ENCODE measurements at regions not wholly inside any gene's neighbourhood (a gene's known extent, or its start where the extent isn't known, plus 50 kb on each side); places are given as distances from the start of the nearest gene placed in this dataset.

DNA sequence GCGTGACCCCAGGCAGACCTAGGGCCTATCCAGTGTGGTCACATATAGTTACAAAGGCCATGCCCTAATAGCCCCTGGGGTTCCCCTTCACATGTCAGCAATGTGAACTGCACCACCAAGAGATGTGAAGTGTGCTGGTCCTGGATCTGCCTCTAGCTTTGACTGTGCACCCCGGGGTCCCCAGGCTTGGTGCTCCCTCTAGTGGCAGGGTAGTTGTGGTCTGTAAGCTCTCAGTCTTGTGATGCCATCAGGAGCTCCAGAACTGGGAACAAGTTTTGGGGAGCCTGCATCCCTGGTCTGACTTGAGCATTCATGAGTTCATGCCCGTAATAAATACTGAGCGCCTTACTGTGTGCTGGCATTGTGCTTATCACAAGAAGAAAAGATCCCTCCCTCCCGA, 143.4 kb downstream of the DHX35 start:
- H3K36me3 ChIP-seq (ENCODE audit: control insufficient read depth, insufficient read depth, low read length, severe bottlenecking), result no peaks in the 10 kb centered on the region
- peaks cover 10% of the 10 kb centered on the region for H3K9me3 ChIP-seq (ENCODE audit: control insufficient read depth, low read length)
- no peak overlapping the region for H3K9ac ChIP-seq (ENCODE audit: low read length)
- peaks cover 22% of the 10 kb centered on the region for H3K27me3 ChIP-seq (replicated peaks; ENCODE audit: control insufficient read depth, insufficient read depth, low read length)
- H3K4me3 ChIP-seq (ENCODE audit: low read length), result no peak overlapping the region
- H3K4me1 ChIP-seq (ENCODE audit: control insufficient read depth, insufficient read depth, low read length), result peaks cover 17% of the 10 kb centered on the region
- no peak for DNase-seq (ENCODE audit: low read depth)

- Histone ChIP-seq H3K27me3 (replicated peaks; ENCODE audit: control insufficient read depth, insufficient read depth, low read length) (peaks cover 28% of the 10 kb centered on the region), H3K9ac (ENCODE audit: low read length) (no peak overlapping the region), H3K4me3 (ENCODE audit: low read length) (no peak overlapping the region), H3K4me1 (ENCODE audit: control insufficient read depth, insufficient read depth, low read length) (peaks cover 16% of the 10 kb centered on the region), H3K9me3 (ENCODE audit: control insufficient read depth, low read length) (peaks cover 10% of the 10 kb centered on the region), H3K36me3 (ENCODE audit: control insufficient read depth, insufficient read depth, low read length, severe bottlenecking) (no peaks in the 10 kb centered on the region)
- no peak for DNase-seq (ENCODE audit: low read depth)
Measured at GRCh38 chr20:39103732-39104131, 141.6 kb downstream of the DHX35 start.

DNA sequence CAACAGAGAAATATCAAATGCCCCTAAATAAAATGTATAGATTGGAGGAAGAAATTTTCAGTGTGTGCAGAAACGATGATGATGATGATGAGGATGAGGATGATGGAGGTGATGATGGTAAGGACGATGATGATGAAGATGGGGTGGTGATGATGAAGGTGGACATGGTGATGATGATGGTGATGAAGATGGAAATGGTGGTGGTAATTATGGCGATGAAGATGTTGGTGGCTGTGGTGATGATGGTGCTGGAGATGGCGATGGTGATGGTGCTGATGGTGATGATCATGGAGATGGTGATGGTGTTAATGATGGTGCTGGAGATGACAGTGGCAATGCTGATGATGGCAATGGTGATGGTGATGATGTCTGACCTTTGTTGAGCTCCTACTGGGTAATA, 141.2 kb downstream of the DHX35 start:
- no peak for DNase-seq (ENCODE audit: low read depth)
- Histone ChIP-seq H3K9ac (ENCODE audit: low read length) (no peak overlapping the region), H3K27me3 (replicated peaks; ENCODE audit: control insufficient read depth, insufficient read depth, low read length) (peaks cover 28% of the 10 kb centered on the region), H3K4me3 (ENCODE audit: low read length) (no peak overlapping the region), H3K4me1 (ENCODE audit: control insufficient read depth, insufficient read depth, low read length) (peaks cover 12% of the 10 kb centered on the region), H3K36me3 (ENCODE audit: control insufficient read depth, insufficient read depth, low read length, severe bottlenecking) (no peaks in the 10 kb centered on the region), H3K9me3 (ENCODE audit: control insufficient read depth, low read length) (peaks cover 10% of the 10 kb centered on the region)

DNA sequence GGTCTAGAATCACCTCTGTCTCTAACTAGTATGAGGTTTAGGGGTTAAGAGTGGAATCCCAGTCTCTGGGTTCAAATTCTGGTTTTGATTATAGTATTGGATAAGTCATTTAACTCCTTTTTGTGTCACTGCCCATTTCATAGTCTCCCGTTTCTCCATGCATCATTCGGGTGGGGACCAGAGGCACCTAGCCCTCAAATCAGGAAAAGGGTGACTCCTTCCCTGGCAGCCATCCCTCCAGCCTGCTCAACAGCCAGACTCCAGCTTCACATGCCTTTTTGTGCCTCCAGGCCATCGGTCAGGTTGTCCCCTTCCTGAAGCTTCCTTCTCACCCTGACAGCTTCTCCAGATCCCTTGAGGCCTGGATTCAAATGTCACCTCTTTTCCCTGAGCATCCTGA, 139.8 kb downstream of the DHX35 start:
- peaks cover 33% of the 10 kb centered on the region for H3K27me3 ChIP-seq (replicated peaks; ENCODE audit: control insufficient read depth, insufficient read depth, low read length)
- H3K9me3 ChIP-seq (ENCODE audit: control insufficient read depth, low read length), result peaks cover 10% of the 10 kb centered on the region
- no peak overlapping the region for H3K9ac ChIP-seq (ENCODE audit: low read length)
- no peak overlapping the region for H3K4me3 ChIP-seq (ENCODE audit: low read length)
- no peak for DNase-seq (ENCODE audit: low read depth)
- no peaks in the 10 kb centered on the region for H3K4me1 ChIP-seq (ENCODE audit: control insufficient read depth, insufficient read depth, low read length)
- H3K36me3 ChIP-seq (ENCODE audit: control insufficient read depth, insufficient read depth, low read length, severe bottlenecking), result no peaks in the 10 kb centered on the region

DNA sequence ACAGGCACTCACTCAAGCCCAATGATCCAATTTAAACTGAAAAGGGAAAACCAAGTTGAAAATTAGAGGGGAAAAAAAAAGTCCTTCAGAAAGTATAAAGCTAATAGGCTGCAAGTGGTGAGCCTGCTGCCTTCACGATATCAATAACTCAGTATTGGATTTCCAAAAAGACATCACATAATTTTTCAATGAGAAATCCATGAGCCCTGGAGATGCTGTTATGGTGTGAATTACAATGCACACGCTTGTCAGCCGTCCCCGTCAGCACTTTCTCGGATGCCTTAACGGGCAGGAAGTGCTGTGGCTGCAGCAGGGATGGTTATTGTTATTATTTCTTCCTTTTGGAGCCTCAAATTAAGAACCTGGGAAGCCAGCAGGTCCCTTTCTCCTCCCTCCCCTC, 138.5 kb downstream of the DHX35 start:
- Histone ChIP-seq H3K9me3 (ENCODE audit: control insufficient read depth, low read length) (peaks cover 10% of the 10 kb centered on the region), H3K4me3 (ENCODE audit: low read length) (no peak overlapping the region), H3K36me3 (ENCODE audit: control insufficient read depth, insufficient read depth, low read length, severe bottlenecking) (no peaks in the 10 kb centered on the region), H3K9ac (ENCODE audit: low read length) (no peak overlapping the region), H3K27me3 (replicated peaks; ENCODE audit: control insufficient read depth, insufficient read depth, low read length) (peaks cover 35% of the 10 kb centered on the region), H3K4me1 (ENCODE audit: control insufficient read depth, insufficient read depth, low read length) (no peaks in the 10 kb centered on the region)
- DNase-seq (ENCODE audit: low read depth), result no peak

DNA sequence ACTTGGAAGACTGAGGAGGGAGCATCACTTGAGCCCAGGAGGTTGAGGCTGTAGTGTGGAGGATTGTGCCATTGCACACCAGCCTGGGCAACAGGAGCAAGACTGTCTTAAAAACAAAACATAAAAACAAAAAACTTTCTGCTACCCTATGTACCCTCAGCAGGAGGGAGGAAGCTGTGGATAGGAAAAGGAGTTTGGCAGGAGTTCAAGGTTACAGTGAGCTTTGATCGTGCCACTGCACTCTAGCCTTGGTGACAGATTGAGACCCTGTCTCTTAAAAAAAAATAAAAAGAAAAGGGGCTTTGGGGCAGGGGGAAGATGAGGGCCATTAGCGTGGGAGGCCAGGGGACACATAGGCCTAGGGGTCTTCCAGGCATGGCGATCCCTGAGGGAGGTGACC, 135.7 kb downstream of the DHX35 start:
- no peaks in the 10 kb centered on the region for H3K4me1 ChIP-seq (ENCODE audit: control insufficient read depth, insufficient read depth, low read length)
- H3K4me3 ChIP-seq (ENCODE audit: low read length), result no peak overlapping the region
- H3K27me3 ChIP-seq (replicated peaks; ENCODE audit: control insufficient read depth, insufficient read depth, low read length), result peaks cover 44% of the 10 kb centered on the region
- no peaks in the 10 kb centered on the region for H3K36me3 ChIP-seq (ENCODE audit: control insufficient read depth, insufficient read depth, low read length, severe bottlenecking)
- no peak for DNase-seq (ENCODE audit: low read depth)
- no peak overlapping the region for H3K9ac ChIP-seq (ENCODE audit: low read length)
- no peaks in the 10 kb centered on the region for H3K9me3 ChIP-seq (ENCODE audit: control insufficient read depth, low read length)

- no peaks in the 10 kb centered on the region for H3K9me3 ChIP-seq (ENCODE audit: control insufficient read depth, low read length)
- H3K4me3 ChIP-seq (ENCODE audit: low read length), result no peak overlapping the region
- no peak for DNase-seq (ENCODE audit: low read depth)
- H3K36me3 ChIP-seq (ENCODE audit: control insufficient read depth, insufficient read depth, low read length, severe bottlenecking), result no peaks in the 10 kb centered on the region
- no peak overlapping the region for H3K9ac ChIP-seq (ENCODE audit: low read length)
- H3K27me3 ChIP-seq (replicated peaks; ENCODE audit: control insufficient read depth, insufficient read depth, low read length), result peaks cover 27% of the 10 kb centered on the region
- no peaks in the 10 kb centered on the region for H3K4me1 ChIP-seq (ENCODE audit: control insufficient read depth, insufficient read depth, low read length)
Measured at GRCh38 chr20:39095870-39096269, 133.7 kb downstream of the DHX35 start.

DNA sequence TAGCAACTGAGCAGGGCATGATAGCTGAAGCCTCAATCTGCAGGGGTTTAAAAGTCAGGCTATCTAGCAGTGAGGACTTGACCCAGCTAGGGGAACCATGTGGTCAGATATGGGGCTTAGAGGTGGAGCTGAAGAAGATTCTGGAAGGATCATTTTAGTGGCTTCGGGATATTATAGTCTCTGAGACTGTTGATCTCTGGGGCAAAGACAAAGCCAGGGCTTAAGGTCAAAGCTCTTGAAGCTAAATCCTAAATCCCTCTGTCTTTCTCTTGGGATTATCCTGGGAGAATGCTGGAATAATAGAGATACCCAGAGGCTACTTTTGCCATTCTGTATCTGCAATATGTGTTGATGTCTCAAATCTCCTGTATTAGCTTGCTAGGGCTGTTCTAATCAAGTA, 132.2 kb downstream of the DHX35 start:
- H3K9me3 ChIP-seq (ENCODE audit: control insufficient read depth, low read length), result no peaks in the 10 kb centered on the region
- H3K4me1 ChIP-seq (ENCODE audit: control insufficient read depth, insufficient read depth, low read length), result no peaks in the 10 kb centered on the region
- no peak overlapping the region for H3K4me3 ChIP-seq (ENCODE audit: low read length)
- H3K36me3 ChIP-seq (ENCODE audit: control insufficient read depth, insufficient read depth, low read length, severe bottlenecking), result no peaks in the 10 kb centered on the region
- H3K9ac ChIP-seq (ENCODE audit: low read length), result no peak overlapping the region
- no peak for DNase-seq (ENCODE audit: low read depth)
- H3K27me3 ChIP-seq (replicated peaks; ENCODE audit: control insufficient read depth, insufficient read depth, low read length), result peaks cover 25% of the 10 kb centered on the region

GRCh38 chr20:39092733-39093410, 130.7 kb downstream of the DHX35 start:
- H3K36me3 ChIP-seq (ENCODE audit: control insufficient read depth, insufficient read depth, low read length, severe bottlenecking), result no peaks in the 10 kb centered on the region
- peaks cover 22% of the 10 kb centered on the region for H3K27me3 ChIP-seq (replicated peaks; ENCODE audit: control insufficient read depth, insufficient read depth, low read length)
- H3K9ac ChIP-seq (ENCODE audit: low read length), result no peak overlapping the region
- no peak for DNase-seq (ENCODE audit: low read depth)
- no peaks in the 10 kb centered on the region for H3K9me3 ChIP-seq (ENCODE audit: control insufficient read depth, low read length)
- H3K4me3 ChIP-seq (ENCODE audit: low read length), result no peak overlapping the region
- H3K4me1 ChIP-seq (ENCODE audit: control insufficient read depth, insufficient read depth, low read length), result no peaks in the 10 kb centered on the region

DNA sequence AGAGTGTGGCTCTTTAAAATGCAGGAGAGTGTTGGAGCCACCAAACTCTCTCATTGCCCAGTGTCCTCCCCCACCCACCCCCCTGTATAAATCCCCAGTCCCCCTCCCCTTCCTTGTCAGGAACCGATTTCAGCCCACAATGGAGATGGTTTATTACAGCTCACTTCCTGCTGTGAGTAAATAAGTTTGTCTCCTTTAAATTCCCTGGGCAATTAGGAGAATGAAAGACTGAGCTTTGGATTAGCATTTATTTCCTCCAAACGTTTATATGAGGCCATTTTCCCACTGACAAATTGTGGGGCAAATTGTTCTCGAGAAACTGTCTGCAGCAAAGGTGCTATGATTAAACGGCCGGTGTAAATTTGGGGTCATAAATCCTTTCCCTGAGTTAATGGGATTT, 128.8 kb downstream of the DHX35 start:
- H3K36me3 ChIP-seq (ENCODE audit: control insufficient read depth, insufficient read depth, low read length, severe bottlenecking), result no peaks in the 10 kb centered on the region
- peaks cover 2% of the 10 kb centered on the region for H3K9me3 ChIP-seq (ENCODE audit: control insufficient read depth, low read length)
- no peak overlapping the region for H3K4me3 ChIP-seq (ENCODE audit: low read length)
- peaks cover 18% of the 10 kb centered on the region for H3K27me3 ChIP-seq (replicated peaks; ENCODE audit: control insufficient read depth, insufficient read depth, low read length)
- no peak for DNase-seq (ENCODE audit: low read depth)
- no peak overlapping the region for H3K9ac ChIP-seq (ENCODE audit: low read length)
- H3K4me1 ChIP-seq (ENCODE audit: control insufficient read depth, insufficient read depth, low read length), result no peaks in the 10 kb centered on the region

DNA sequence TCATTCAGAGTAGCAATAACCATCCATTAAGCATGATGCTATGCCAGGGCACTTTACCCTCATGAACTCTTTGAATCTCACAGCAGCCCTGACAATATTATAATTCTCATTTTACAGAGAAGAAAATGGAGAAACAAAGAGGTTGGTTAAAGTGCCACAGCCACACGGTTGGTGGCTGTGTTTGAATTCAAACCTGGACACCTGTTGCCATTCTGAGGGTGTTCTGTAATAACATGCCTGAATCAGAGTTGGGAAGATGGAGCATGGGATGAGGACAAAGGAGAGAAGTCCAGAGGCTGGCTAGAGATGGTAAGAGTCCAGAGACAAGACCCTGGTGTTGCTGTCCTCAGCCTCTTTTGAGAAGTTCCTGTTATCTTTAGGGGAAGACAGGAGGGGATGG, 127.7 kb downstream of the DHX35 start:
- no peak for DNase-seq (ENCODE audit: low read depth)
- H3K4me3 ChIP-seq (ENCODE audit: low read length), result no peak overlapping the region

More for the DNA sequence above, 127.7 kb downstream of the DHX35 start:
- Histone ChIP-seq H3K9me3 (ENCODE audit: control insufficient read depth, low read length) (peaks cover 11% of the 10 kb centered on the region), H3K9ac (ENCODE audit: low read length) (no peak overlapping the region), H3K4me1 (ENCODE audit: control insufficient read depth, insufficient read depth, low read length) (no peaks in the 10 kb centered on the region), H3K27me3 (replicated peaks; ENCODE audit: control insufficient read depth, insufficient read depth, low read length) (peaks cover 26% of the 10 kb centered on the region), H3K36me3 (ENCODE audit: control insufficient read depth, insufficient read depth, low read length, severe bottlenecking) (no peaks in the 10 kb centered on the region)

All from adipocyte (in vitro differentiated cells).